ENCODE measurements at regions not wholly inside any gene's neighbourhood (a gene's known extent, or its start where the extent isn't known, plus 50 kb on each side); places are given as distances from the start of the nearest gene placed in this dataset.

DNA sequence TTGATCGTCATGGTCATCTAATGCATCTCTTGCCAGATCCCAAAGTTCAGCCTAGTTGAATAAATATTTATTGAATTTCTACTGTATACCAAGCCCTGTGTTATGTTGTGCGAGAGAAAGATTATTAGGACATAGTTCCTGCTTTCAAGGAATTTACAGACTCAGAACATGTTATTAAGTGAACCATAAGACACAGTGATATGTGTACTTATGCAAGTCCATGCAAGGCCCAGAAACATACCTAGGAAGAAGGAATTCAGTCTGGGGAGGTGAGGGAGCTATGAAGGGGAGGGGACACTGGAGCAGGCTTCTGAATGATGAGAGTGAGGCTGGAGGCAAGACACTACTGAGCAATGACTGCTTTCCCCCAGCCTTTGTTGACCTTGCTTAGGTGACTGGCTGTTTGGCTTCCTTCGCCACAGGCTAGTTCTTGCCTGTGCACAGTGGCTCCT is 81.4 kb downstream of the ACAA2 start:
- no peak overlapping the region for H3K4me3 ChIP-seq (ENCODE audit: low read depth in 1 of 3, low read length in 3 of 3)
- WGBS = 40% methylated on average over 3 of the region's 3 CpGs
- H3K4me1 ChIP-seq (ENCODE audit: control insufficient read depth in 4 of 4, insufficient read depth in 4 of 4, low read length in 3 of 4) = peaks cover 18 to 47% (median 31%) of the 10 kb centered on the region in 4 donors
- DNase-seq (ENCODE audit: low spot score) = no peak
- no peaks in the 10 kb centered on the region for H3K27me3 ChIP-seq (ENCODE audit: control insufficient read depth in 4 of 4, insufficient read depth in 4 of 4, low read length in 3 of 4)
- H3K27ac ChIP-seq (ENCODE audit: low read depth in 1 of 2, low read length in 2 of 2) = peak overlapping the region; percentile 53 to 57
- H3K36me3 ChIP-seq (ENCODE audit: control insufficient read depth in 4 of 4, insufficient read depth in 3 of 4, low read depth in 1 of 4, low read length in 3 of 4) = no peaks in the 10 kb centered on the region
- H3K9ac ChIP-seq (ENCODE audit: low read depth in 1 of 2, low read length in 2 of 2) = no peak overlapping the region
- TF ChIP-seq HNF4A (conservative IDR thresholded peaks at IDR 0.05) (peak in 1 of 2 donors; percentile 46), FOXA2 (IDR thresholded peaks at IDR 0.05) (no peak), GABPA (IDR thresholded peaks at IDR 0.05 in 1 of 2, conservative IDR thresholded peaks at IDR 0.05 in 1 of 2) (no peak)
- no peaks in the 10 kb centered on the region for H3K9me3 ChIP-seq (ENCODE audit: control insufficient read depth in 4 of 4, low read length in 3 of 4)

DNA sequence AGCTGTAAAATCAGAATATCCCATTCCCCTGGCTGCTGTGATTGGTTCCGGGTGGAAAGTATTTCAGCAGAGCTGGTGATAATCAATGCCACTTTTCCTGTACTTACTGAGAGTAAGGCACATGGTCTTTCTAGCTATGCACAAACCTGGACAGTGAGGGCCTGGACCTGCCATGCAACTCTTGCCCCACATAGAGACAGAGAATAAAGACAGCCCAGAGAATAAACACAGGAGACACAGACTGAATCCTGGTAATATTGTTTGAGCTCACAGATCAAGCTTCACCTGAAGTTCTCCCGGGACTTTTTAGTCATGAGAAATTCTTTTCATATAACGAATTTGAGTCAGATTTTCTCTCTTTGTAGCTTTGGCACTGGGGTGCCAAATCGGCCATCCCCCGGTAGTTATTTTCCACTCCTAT is 81.9 kb downstream of the ACAA2 start:
- Histone ChIP-seq H3K4me3 (ENCODE audit: low read depth in 1 of 3, low read length in 3 of 3) (no peak overlapping the region), H3K9me3 (ENCODE audit: control insufficient read depth in 4 of 4, low read length in 3 of 4) (no peaks in the 10 kb centered on the region), H3K27me3 (ENCODE audit: control insufficient read depth in 4 of 4, insufficient read depth in 4 of 4, low read length in 3 of 4) (no peaks in the 10 kb centered on the region), H3K27ac (ENCODE audit: low read depth in 1 of 2, low read length in 2 of 2) (peak overlapping the region; percentile 53 to 57), H3K9ac (ENCODE audit: low read depth in 1 of 2, low read length in 2 of 2) (no peak overlapping the region), H3K4me1 (ENCODE audit: control insufficient read depth in 4 of 4, insufficient read depth in 4 of 4, low read length in 3 of 4) (peaks cover 18 to 47% (median 31%) of the 10 kb centered on the region in 4 donors), H3K36me3 (ENCODE audit: control insufficient read depth in 4 of 4, insufficient read depth in 3 of 4, low read depth in 1 of 4, low read length in 3 of 4) (no peaks in the 10 kb centered on the region)
- no peak for DNase-seq (ENCODE audit: low spot score)
- TF ChIP-seq FOXA2 (IDR thresholded peaks at IDR 0.05) (no peak), HNF4G (IDR thresholded peaks at IDR 0.05) (no peak), RXRA (IDR thresholded peaks at IDR 0.05) (peak in 1 of 2 donors; percentile 27), YY1 (IDR thresholded peaks at IDR 0.05) (peak; percentile 30), RAD21 (IDR thresholded peaks at IDR 0.05) (peak; percentile 9 to 11), TAF1 (conservative IDR thresholded peaks at IDR 0.05) (no peak), SP1 (IDR thresholded peaks at IDR 0.05) (peak; percentile 39), JUND (IDR thresholded peaks at IDR 0.05) (no peak), GABPA (IDR thresholded peaks at IDR 0.05 in 1 of 2, conservative IDR thresholded peaks at IDR 0.05 in 1 of 2) (no peak), HNF4A (conservative IDR thresholded peaks at IDR 0.05) (peak in 1 of 2 donors; percentile 32)
- TF ChIP-seq, protein P1, sequence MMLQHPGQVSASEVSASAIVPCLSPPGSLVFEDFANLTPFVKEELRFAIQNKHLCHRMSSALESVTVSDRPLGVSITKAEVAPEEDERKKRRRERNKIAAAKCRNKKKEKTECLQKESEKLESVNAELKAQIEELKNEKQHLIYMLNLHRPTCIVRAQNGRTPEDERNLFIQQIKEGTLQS (IDR thresholded peaks at IDR 0.05) = no peak
- TF ChIP-seq, protein P2, sequence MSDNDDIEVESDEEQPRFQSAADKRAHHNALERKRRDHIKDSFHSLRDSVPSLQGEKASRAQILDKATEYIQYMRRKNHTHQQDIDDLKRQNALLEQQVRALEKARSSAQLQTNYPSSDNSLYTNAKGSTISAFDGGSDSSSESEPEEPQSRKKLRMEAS (IDR thresholded peaks at IDR 0.05) = peak; percentile 15
- TF ChIP-seq, protein P3, sequence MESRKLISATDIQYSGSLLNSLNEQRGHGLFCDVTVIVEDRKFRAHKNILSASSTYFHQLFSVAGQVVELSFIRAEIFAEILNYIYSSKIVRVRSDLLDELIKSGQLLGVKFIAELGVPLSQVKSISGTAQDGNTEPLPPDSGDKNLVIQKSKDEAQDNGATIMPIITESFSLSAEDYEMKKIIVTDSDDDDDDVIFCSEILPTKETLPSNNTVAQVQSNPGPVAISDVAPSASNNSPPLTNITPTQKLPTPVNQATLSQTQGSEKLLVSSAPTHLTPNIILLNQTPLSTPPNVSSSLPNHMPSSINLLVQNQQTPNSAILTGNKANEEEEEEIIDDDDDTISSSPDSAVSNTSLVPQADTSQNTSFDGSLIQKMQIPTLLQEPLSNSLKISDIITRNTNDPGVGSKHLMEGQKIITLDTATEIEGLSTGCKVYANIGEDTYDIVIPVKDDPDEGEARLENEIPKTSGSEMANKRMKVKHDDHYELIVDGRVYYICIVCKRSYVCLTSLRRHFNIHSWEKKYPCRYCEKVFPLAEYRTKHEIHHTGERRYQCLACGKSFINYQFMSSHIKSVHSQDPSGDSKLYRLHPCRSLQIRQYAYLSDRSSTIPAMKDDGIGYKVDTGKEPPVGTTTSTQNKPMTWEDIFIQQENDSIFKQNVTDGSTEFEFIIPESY (IDR thresholded peaks at IDR 0.05) = no peak
- TF ChIP-seq, protein P4, sequence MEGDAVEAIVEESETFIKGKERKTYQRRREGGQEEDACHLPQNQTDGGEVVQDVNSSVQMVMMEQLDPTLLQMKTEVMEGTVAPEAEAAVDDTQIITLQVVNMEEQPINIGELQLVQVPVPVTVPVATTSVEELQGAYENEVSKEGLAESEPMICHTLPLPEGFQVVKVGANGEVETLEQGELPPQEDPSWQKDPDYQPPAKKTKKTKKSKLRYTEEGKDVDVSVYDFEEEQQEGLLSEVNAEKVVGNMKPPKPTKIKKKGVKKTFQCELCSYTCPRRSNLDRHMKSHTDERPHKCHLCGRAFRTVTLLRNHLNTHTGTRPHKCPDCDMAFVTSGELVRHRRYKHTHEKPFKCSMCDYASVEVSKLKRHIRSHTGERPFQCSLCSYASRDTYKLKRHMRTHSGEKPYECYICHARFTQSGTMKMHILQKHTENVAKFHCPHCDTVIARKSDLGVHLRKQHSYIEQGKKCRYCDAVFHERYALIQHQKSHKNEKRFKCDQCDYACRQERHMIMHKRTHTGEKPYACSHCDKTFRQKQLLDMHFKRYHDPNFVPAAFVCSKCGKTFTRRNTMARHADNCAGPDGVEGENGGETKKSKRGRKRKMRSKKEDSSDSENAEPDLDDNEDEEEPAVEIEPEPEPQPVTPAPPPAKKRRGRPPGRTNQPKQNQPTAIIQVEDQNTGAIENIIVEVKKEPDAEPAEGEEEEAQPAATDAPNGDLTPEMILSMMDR (IDR thresholded peaks at IDR 0.05; ENCODE audit: low read depth, low read length, missing input control) = no peak
- WGBS = 34% methylated on average over 5 of the region's 5 CpGs

DNA sequence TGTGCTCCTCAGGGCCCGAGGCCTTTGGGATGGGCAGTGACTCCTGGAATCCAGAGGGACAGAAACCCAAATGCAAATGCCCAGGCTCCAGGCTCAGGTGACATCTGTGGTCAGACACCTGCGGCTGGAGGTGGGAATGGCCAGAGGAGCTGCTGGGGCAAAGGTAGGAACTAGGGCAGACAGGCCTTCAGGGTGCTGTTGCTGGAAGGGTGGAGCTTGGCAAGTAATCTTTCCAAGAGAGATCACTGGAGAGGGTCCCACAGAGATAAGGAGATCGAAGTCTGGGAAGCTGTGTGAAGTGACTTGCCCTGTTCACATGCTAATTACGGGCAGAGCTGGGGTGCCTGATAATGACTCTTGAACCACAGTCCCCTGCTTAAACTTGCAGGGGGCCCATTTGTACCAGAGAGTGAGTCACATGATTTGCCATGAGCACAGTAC is 82.4 kb downstream of the ACAA2 start:
- Histone ChIP-seq H3K4me1 (ENCODE audit: control insufficient read depth in 4 of 4, insufficient read depth in 4 of 4, low read length in 3 of 4) (peaks cover 18 to 47% (median 31%) of the 10 kb centered on the region in 4 donors), H3K9me3 (ENCODE audit: control insufficient read depth in 4 of 4, low read length in 3 of 4) (no peaks in the 10 kb centered on the region), H3K27me3 (ENCODE audit: control insufficient read depth in 4 of 4, insufficient read depth in 4 of 4, low read length in 3 of 4) (no peaks in the 10 kb centered on the region), H3K9ac (ENCODE audit: low read depth in 1 of 2, low read length in 2 of 2) (no peak overlapping the region), H3K27ac (ENCODE audit: low read depth in 1 of 2, low read length in 2 of 2) (peak overlapping the region; percentile 53 to 57), H3K4me3 (ENCODE audit: low read depth in 1 of 3, low read length in 3 of 3) (peak overlapping the region in 2 of 3 donors; percentile 39 to 46), H3K36me3 (ENCODE audit: control insufficient read depth in 4 of 4, insufficient read depth in 3 of 4, low read depth in 1 of 4, low read length in 3 of 4) (no peaks in the 10 kb centered on the region)
- WGBS = 28% methylated on average over 4 of the region's 4 CpGs
- no peak for DNase-seq (ENCODE audit: low spot score)
- TF ChIP-seq NR2F2 (IDR thresholded peaks at IDR 0.05) (no peak), GABPA (IDR thresholded peaks at IDR 0.05 in 1 of 2, conservative IDR thresholded peaks at IDR 0.05 in 1 of 2) (no peak), FOXA1 (IDR thresholded peaks at IDR 0.05) (no peak), JUND (IDR thresholded peaks at IDR 0.05) (peak in 1 of 2 donors; percentile 6), RXRA (IDR thresholded peaks at IDR 0.05) (no peak), HNF4G (IDR thresholded peaks at IDR 0.05) (no peak), EGR1 (IDR thresholded peaks at IDR 0.05; ENCODE audit: low read depth in 2 of 2) (no peak), SP1 (IDR thresholded peaks at IDR 0.05) (no peak), RAD21 (IDR thresholded peaks at IDR 0.05) (no peak)
- TF ChIP-seq, protein P5, sequence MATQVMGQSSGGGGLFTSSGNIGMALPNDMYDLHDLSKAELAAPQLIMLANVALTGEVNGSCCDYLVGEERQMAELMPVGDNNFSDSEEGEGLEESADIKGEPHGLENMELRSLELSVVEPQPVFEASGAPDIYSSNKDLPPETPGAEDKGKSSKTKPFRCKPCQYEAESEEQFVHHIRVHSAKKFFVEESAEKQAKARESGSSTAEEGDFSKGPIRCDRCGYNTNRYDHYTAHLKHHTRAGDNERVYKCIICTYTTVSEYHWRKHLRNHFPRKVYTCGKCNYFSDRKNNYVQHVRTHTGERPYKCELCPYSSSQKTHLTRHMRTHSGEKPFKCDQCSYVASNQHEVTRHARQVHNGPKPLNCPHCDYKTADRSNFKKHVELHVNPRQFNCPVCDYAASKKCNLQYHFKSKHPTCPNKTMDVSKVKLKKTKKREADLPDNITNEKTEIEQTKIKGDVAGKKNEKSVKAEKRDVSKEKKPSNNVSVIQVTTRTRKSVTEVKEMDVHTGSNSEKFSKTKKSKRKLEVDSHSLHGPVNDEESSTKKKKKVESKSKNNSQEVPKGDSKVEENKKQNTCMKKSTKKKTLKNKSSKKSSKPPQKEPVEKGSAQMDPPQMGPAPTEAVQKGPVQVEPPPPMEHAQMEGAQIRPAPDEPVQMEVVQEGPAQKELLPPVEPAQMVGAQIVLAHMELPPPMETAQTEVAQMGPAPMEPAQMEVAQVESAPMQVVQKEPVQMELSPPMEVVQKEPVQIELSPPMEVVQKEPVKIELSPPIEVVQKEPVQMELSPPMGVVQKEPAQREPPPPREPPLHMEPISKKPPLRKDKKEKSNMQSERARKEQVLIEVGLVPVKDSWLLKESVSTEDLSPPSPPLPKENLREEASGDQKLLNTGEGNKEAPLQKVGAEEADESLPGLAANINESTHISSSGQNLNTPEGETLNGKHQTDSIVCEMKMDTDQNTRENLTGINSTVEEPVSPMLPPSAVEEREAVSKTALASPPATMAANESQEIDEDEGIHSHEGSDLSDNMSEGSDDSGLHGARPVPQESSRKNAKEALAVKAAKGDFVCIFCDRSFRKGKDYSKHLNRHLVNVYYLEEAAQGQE (IDR thresholded peaks at IDR 0.05) = no peak
- TF ChIP-seq, protein P2 (IDR thresholded peaks at IDR 0.05) = no peak
- TF ChIP-seq, protein P1 (IDR thresholded peaks at IDR 0.05) = no peak
